Mesenteric fat pad (tissue), 1 donor: ENCODE measurements at regions not wholly inside any gene's neighbourhood (a gene's known extent, or its start where the extent isn't known, plus 50 kb on each side); places are given as distances from the start of the nearest gene placed in this dataset.
A peak's percentile ranks its signal among the peaks of the same experiment; 100 is the strongest.
"Not testable (repeated sequence)": the region's sequence is repeated elsewhere in the genome, so short reads cannot be mapped to it uniquely, and the experiment has no call there.

Experiments used
- DNase-seq: peaks from one replicate; pipeline ENCODE4 v3.0.0-alpha.2; 2020; ENCODE audit warnings: low spot score
- donor health status: DM: yes; HTN: yes; CAD: no.

- peak; percentile 64 for DNase-seq
Measured at GRCh38 chr1:29569971-29570634, 333.8 kb downstream of the PTPRU start.

DNA sequence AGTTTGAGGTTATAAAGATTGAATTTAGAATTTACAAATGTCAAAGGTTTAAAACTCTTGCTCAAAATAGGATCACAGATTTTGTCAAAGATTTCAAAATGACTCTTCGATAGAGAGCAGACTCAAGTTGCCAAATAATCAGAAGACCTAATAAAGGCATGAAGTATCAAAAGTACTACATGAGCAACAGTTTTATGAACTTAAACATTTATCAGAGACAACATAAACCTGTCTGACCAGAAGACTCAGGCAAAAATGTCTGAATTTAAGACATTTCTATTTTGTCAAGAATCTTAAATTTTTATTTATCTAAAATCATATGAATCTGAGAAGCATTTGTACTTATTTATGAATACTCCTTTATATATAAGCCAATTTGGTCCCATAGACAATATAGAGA, 330.9 kb downstream of the PTPRU start:
- DNase-seq, result no peak

- no peak for DNase-seq
Measured at GRCh38 chr1:29565490-29565889, 329.2 kb downstream of the PTPRU start.

DNA sequence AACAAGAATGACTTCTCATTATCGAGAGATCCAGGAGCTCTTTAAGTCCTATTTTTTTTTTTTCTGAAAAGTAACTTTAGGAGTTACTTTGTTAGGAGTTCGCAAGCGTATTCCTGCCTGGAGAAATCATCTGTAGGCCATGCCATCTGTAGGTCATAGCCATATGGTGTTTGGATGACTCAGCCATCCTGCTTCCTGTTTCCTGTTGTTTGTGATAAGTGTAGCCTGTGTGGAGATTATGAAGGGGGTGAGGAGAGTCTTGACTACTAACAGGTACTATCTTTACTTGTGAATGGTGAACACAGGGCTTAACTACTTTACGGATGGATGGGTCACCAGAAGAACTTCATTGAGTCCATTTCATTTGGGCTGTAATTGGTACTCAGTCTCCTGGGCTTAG, 327.2 kb downstream of the PTPRU start:
- no peak for DNase-seq

DNA sequence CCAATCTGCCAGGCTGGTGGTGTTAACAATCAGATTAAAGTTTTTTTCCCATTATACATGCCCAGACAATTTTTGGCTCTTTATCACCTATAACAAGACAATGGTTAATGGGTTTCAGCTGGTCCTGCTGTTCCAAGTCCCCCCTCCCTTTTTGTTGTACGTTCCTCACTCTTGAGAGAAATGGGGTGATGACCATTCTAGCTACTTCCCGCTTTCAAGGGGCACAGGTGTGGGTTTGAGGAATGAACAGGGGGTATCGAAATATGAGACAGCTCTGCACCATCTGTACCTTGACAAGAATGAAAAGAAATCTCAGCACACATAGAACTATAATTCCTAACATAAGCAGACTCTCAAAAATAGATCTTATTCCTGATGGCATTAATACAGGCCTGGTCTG, 326.8 kb downstream of the PTPRU start:
- no peak for DNase-seq

DNA sequence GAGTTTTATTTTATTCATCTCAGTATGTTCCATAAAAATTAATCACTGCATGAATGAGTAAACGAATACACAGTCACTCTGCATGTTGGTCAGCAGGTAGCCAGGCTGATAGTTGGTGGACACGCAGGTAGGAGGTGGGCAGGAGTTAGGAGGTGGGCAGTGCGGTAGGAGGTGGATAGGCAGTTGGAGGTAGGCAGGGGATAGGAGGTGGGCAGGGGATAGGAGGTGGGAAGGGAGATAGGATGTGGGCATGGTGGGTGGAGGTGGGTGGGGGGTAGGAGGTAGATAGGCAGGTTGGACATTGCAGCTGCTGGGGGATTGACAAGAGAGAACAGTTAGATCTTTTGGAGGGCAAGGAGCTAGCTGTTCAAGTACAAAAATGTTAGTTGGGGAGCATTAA, 322.7 kb downstream of the PTPRU start:
- peak; percentile 43 for DNase-seq

GRCh38 chr1:29557701-29558600, 321.6 kb downstream of the PTPRU start:
- DNase-seq, result peak; percentile 67

DNA sequence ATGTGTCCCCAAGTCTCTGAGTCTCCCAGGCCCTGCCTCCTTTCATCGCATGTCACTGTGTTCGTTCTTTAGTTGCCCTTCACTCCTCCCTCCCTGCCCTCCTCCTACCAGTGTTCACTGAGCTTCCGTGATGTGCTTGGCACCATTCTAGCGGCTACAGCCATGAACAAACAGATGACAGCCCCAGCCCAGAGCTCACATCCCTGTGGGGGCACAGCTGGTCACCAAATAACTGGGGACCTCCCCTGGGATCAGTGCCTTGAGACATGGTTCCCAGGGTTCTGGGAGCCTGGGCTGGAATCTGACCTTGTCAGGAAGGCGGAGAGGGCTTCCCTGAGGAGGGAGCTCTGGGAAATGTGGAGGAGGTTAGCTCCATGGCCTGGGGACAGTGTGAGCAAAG, 320.7 kb downstream of the PTPRU start:
- peak; percentile 49 for DNase-seq

- DNase-seq, result peak; percentile 39
Measured at GRCh38 chr1:29556657-29557056, 320.3 kb downstream of the PTPRU start.

- no peak for DNase-seq
Measured at GRCh38 chr1:29555043-29555620, 318.8 kb downstream of the PTPRU start.

DNA sequence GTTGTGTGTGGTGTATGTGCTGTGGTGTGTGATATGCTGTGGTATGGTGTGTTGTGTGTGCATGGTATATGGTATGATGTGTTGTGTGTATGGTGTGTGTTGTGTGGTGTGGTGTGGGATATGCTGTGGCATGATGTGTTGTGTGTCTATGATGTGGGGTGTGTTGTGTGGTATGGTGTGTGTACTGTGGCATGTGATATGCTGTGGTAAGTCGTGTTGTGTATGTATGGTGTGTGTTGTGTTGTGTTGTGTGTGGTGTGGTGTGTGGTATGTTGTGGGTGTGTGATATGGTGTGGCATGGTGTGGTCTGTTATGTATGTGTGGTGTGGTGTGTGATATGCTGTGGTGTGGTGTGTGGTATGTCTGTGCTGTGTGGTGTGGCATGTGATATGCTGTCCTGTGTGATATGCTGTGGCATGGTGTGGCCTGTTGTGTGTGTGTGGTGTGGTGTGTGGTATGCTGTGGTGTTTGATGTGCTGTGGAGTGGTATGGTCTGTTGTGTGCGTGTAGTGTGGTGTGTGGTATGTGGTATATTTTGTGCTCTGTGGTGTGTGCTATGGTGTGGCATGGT, 318.0 kb downstream of the PTPRU start:
- DNase-seq, result no peak

GRCh38 chr1:29551123-29551936, 315.0 kb downstream of the PTPRU start:
- DNase-seq, result no peak

GRCh38 chr1:29550119-29550841, 314.0 kb downstream of the PTPRU start:
- DNase-seq, result no peak

- not testable (repeated sequence) for DNase-seq
Measured at GRCh38 chr1:29549728-29550118, 313.4 kb downstream of the PTPRU start.

DNA sequence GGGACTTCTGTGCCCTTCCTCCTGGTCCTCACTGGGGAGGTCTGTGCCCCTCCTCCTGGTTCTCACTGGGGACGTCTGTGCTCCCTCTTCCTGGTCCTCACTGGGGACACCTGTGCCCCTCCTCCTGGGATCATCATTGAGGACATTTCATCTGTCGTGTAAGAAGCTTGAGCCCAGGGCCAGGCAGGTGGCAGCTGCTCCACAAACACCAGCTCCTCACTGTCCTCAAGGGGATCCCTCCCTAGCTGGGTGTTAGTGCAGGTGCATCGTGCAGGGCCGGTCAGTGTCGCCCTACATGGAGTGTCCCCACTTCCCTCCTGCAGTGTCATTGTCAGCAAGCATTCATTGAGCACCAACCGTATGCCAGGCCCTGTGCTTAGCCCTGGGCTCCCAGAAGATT, 312.7 kb downstream of the PTPRU start:
- DNase-seq, result no peak

- peak; percentile 33 for DNase-seq
Measured at GRCh38 chr1:29548091-29548490, 311.8 kb downstream of the PTPRU start.

DNA sequence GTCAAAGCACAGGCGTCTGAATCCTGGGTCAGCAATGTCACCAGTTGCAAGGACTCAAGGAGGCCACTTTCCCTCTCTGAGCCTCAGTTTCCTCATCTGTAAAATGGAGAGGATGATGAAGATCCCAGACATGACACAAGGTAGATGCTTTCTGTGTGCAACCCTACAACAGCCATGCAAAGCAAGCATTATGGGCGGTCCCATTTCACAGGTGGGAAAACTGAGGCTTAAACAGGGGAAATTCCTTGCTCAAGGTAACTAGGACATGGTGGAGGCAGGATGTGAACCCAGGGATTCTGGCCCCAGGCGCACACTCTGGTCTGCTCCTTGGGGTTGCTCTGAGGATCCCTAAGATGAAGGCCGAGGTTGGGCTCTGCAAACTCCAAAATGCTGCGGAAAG, 311.0 kb downstream of the PTPRU start:
- DNase-seq, result peak; percentile 39

DNA sequence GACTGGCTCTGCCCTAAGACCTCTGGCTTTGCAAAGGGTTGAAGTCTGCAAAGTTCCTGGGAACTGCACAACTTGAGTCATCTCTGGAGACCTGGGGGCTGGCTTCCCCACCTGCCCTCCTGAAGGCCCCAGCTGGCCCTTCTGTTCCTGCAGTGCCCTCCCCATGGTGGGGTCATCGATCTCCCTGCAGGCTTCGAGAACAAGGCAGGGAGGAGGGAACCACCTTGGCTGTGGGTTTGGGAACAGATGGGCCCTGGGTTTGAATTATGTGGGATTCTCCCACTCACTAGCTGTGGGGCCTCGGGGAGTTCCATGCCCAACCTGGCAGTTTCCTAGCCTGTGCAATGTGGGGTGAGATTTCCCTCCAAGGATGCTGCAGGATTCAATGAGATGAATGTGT, 310.2 kb downstream of the PTPRU start:
- peak; percentile 41 for DNase-seq

GRCh38 chr1:29544406-29544805, 308.1 kb downstream of the PTPRU start:
- DNase-seq, result peak; percentile 24

- peak; percentile 80 for DNase-seq
Measured at GRCh38 chr1:29543586-29543985, 307.3 kb downstream of the PTPRU start.
